Lung (tissue), 11 donors: ENCODE measurements at regions not wholly inside any gene's neighbourhood (a gene's known extent, or its start where the extent isn't known, plus 50 kb on each side); places are given as distances from the start of the nearest gene placed in this dataset.

ENCODE experiments used
- ATAC-seq: fragments of 200-7000 bp; cut with Tn5 transposase; one replicate; pipeline ENCODE4 v1.9.1; 2020; ENCODE audit warnings: moderate number of reproducible peaks; ENCODE audit not compliant: insufficient read depth, low FRiP score
- DNase-seq, 3 donors: peaks; one replicate each; pipeline ENCODE4 v3.0.0-alpha.2; 2013 to 2017
- H3K27ac ChIP-seq, 2 donors: one replicate each; pipeline ENCODE4 v1.5.1; 2013; ENCODE audit warnings: mild to moderate bottlenecking in 2 of 2, moderate library complexity in 2 of 2, control low read depth in 1 of 2, inconsistent platforms in 1 of 2, low read depth in 1 of 2, low read length in 1 of 2
- H3K27me3 ChIP-seq, 3 donors: one replicate each; pipeline ENCODE4 v1.5.1; 2013; ENCODE audit warnings: low read length in 2 of 3; ENCODE audit not compliant: control insufficient read depth in 3 of 3, insufficient read depth in 3 of 3
- H3K36me3 ChIP-seq, 4 donors: one replicate each; pipeline ENCODE4 v1.5.1; 2013; ENCODE audit warnings: low read length in 4 of 4, mild to moderate bottlenecking in 1 of 4, moderate library complexity in 1 of 4; ENCODE audit not compliant: control insufficient read depth in 4 of 4, insufficient read depth in 4 of 4
- H3K4me1 ChIP-seq, 5 donors: one replicate each; pipeline ENCODE4 v1.5.1; 2013; ENCODE audit warnings: low read length in 5 of 5, mild to moderate bottlenecking in 2 of 5, moderate library complexity in 1 of 5; ENCODE audit not compliant: control insufficient read depth in 5 of 5, insufficient read depth in 5 of 5
- H3K4me3 ChIP-seq: one replicate; pipeline ENCODE4 v1.5.1; 2013; ENCODE audit warnings: mild to moderate bottlenecking, control low read depth, moderate library complexity
- H3K9ac ChIP-seq, 2 donors: one replicate each; pipeline ENCODE4 v1.5.1; 2013; ENCODE audit warnings: low read length in 2 of 2, control low read depth in 1 of 2; ENCODE audit not compliant: insufficient read depth in 1 of 2
- H3K9me3 ChIP-seq, 4 donors: one replicate each; pipeline ENCODE4 v1.5.1; 2013; ENCODE audit warnings: low read length in 3 of 4, mild to moderate bottlenecking in 1 of 4, moderate library complexity in 1 of 4; ENCODE audit not compliant: control insufficient read depth in 4 of 4, insufficient read depth in 3 of 4
- CTCF ChIP-seq: IDR thresholded peaks from 2 replicates; pipeline ENCODE4 v1.5.1; 2012; ENCODE audit warnings: mild to moderate bottlenecking; ENCODE audit errors: control extremely low read depth, extremely low read depth
- WGBS, 2 donors: extraction: QIAGEN DNeasy Blood & Tissue Kit; methylation state at CpG; one replicate each; pipeline ENCODE4 v1.1.7; 2013; 5-methylcytosine and 5-hydroxymethylcytosine counted together
- donor health status: control.
- donor health status: control.
- donor health status: Bipolar disorder and iron deficiency.
- donor health status: healthy.
- donor health status: DM: yes; HTN: yes; CAD: no.

- no peak for TF ChIP-seq CTCF
- H3K4me1 ChIP-seq, result peaks cover 0 to 21% (median 0%) of the 10 kb centered on the region in 5 donors
- H3K9ac ChIP-seq, result no peak overlapping the region
- DNase-seq, result peak in 1 of 3 donors; percentile 91
- no peaks in the 10 kb centered on the region for H3K36me3 ChIP-seq
- ATAC-seq, result no peak
- no peak overlapping the region for H3K27ac ChIP-seq
- H3K4me3 ChIP-seq, result no peak overlapping the region
- 84 to 85% methylated on average over 5 of the region's 5 CpGs for WGBS, 2 donors
- no peaks in the 10 kb centered on the region for H3K27me3 ChIP-seq
- no peaks in the 10 kb centered on the region for H3K9me3 ChIP-seq
These were observed 123.4 kb upstream of the LYPLAL1 start for GRCh38 chr1:219050086-219050821.

GRCh38 chr1:219050822-219051125 is 122.9 kb upstream of the LYPLAL1 start:
- Histone ChIP-seq H3K36me3 (no peaks in the 10 kb centered on the region), H3K4me1 (peaks cover 0 to 21% (median 0%) of the 10 kb centered on the region in 5 donors), H3K9me3 (no peaks in the 10 kb centered on the region), H3K27me3 (no peaks in the 10 kb centered on the region), H3K9ac (no peak overlapping the region), H3K27ac (no peak overlapping the region), H3K4me3 (no peak overlapping the region)
- 0 to 33% methylated on average over 1 of the region's 1 CpG for WGBS, 2 donors
- ATAC-seq (no peak), DNase-seq (peak in 2 of 3 donors; percentile 56 to 76)
- no peak for TF ChIP-seq CTCF

GRCh38 chr1:219051547-219051946 is 122.1 kb upstream of the LYPLAL1 start:
- Histone ChIP-seq H3K9ac (no peak overlapping the region), H3K4me3 (no peak overlapping the region), H3K4me1 (peaks cover 0 to 21% (median 0%) of the 10 kb centered on the region in 5 donors), H3K27me3 (no peaks in the 10 kb centered on the region), H3K9me3 (no peaks in the 10 kb centered on the region), H3K36me3 (no peaks in the 10 kb centered on the region), H3K27ac (no peak overlapping the region)
- ATAC-seq, result no peak
- TF ChIP-seq CTCF, result no peak
- 69 to 91% methylated on average over 4 of the region's 4 CpGs for WGBS, 2 donors
- DNase-seq, result no peak
